ENCODE measurements at regions not wholly inside any gene's neighbourhood (a gene's known extent, or its start where the extent isn't known, plus 50 kb on each side); places are given as distances from the start of the nearest gene placed in this dataset.
"Not testable (repeated sequence)": the region's sequence is repeated elsewhere in the genome, so short reads cannot be mapped to it uniquely, and the experiment has no call there.

DNA sequence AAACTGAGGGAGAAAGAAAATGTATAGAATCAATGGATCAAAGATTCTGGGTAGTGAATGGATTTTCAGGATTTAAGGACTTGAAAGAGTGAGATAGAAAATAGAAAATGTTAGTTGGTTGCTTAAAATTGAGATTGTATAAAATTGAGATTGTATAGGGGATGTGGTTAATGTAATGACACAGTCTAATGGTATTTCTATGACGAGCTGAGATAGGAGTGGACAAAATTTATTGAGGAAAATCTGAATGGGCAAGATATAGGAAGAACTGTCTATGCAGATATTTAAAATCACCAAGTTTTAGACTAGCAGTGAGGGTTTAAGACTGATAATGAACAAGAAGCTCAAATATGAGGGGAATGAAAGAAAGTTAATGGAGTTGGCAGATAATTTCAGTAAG, 406.6 kb downstream of the NYAP2 start:
- TF ChIP-seq, protein P1, sequence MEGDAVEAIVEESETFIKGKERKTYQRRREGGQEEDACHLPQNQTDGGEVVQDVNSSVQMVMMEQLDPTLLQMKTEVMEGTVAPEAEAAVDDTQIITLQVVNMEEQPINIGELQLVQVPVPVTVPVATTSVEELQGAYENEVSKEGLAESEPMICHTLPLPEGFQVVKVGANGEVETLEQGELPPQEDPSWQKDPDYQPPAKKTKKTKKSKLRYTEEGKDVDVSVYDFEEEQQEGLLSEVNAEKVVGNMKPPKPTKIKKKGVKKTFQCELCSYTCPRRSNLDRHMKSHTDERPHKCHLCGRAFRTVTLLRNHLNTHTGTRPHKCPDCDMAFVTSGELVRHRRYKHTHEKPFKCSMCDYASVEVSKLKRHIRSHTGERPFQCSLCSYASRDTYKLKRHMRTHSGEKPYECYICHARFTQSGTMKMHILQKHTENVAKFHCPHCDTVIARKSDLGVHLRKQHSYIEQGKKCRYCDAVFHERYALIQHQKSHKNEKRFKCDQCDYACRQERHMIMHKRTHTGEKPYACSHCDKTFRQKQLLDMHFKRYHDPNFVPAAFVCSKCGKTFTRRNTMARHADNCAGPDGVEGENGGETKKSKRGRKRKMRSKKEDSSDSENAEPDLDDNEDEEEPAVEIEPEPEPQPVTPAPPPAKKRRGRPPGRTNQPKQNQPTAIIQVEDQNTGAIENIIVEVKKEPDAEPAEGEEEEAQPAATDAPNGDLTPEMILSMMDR (IDR thresholded peaks at IDR 0.05) = no peak
- no peak overlapping the region for H3K27ac ChIP-seq
- no peaks in the 10 kb centered on the region for H3K36me3 ChIP-seq
- WGBS, 2 donors = 57 to 64% methylated on average over 1 of the region's 1 CpG
- ATAC-seq (no peak), DNase-seq (no peak)
- H3K4me1 ChIP-seq = no peaks in the 10 kb centered on the region
- intact Hi-C loops (cut with DNase I) = no loop called here
- H3K9me3 ChIP-seq = no peaks in the 10 kb centered on the region
- H3K4me3 ChIP-seq = no peak overlapping the region
- H3K27me3 ChIP-seq = no peaks in the 10 kb centered on the region

DNA sequence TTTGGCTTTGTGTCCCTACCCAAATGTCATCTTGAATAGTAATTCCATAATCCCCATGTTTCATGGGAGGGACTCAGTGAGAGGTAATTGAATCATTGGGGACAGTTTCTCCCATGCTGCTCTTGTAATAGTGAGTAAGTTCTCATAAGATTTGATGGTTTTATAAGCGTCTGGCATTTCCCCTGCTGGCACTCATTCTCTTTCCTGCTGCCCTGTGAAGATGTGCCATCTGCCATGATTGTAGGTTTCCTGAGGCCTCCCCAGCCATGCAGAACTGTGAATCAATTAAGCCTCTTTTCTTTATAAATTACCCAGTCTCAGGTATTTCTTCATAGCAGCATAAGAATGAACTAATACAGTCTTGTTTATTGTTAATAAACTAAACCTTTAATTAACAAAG, 402.6 kb downstream of the NYAP2 start:
- ATAC-seq, H3K9me3 ChIP-seq, H3K4me3 ChIP-seq, H3K36me3 ChIP-seq, DNase-seq, H3K4me1 ChIP-seq, H3K27me3 ChIP-seq, H3K27ac ChIP-seq: not testable (repeated sequence)
- intact Hi-C loops (cut with DNase I) = loop anchor here in 1 of 10 donors (5.0 kb wide), 1 partner anchor 110 kb away; no protein-coding TSS in a partner anchor
- WGBS, 2 donors = 76 to 88% methylated on average over 1 of the region's 1 CpG

DNA sequence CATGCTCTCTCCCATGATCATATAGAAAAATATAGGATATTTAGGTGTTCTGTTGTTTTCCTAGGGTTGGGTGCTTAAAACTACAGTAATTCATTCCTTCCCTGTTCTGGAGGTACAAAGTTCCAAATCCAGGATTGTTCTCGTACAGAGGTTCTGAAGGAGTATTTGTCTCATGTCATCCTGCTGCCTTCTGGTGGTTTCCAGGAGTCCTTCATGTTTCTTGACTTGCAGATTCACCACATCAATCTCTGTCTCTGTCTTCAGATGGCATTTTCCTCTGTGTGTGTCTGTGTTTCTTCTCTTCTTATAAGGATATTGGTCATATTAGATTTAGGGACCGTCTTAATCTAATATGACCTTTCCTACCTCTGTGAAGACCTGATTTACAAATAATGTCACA, 397.9 kb downstream of the NYAP2 start:
- intact Hi-C loops (cut with DNase I) = loop anchor here in 1 of 10 donors (5.0 kb wide), 1 partner anchor 125 kb away; no protein-coding TSS in a partner anchor

DNA sequence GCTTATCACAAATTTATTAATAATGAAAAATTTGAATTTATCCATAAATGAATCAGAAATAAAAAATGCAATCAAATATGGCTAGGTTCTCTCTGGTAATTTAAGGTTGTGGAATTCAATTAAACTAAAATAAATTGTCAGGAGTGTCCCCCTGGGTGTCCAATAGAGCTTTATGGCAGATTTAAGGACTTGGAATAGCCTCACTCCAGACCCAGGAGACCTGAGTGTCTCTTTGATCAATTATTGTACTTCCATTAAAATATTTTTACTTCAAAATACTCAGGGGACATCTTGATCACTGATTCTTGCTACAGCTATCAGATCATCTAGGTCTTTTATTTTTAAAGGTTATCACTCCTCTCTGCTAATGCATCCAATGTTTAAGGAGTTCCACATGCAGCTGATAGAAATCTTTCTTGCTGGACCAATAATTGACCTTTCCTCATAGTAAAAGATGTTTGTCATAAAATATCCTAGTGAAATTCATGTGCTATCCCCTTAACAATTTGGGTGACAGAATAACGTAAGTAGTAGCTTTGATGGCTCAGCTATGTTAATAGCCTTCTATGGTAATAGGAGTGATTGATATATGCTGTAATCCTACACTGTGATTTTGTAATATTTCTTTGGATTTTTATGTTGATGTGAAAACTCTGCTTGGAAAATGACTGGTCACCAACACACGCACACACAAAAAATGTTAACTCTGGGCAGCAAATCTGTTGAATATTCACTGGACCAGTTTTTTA, 395.3 kb downstream of the NYAP2 start:
- TF ChIP-seq, protein P1 (IDR thresholded peaks at IDR 0.05) = no peak
- ATAC-seq = no peak
- Histone ChIP-seq H3K36me3 (no peaks in the 10 kb centered on the region), H3K9me3 (no peaks in the 10 kb centered on the region), H3K27ac (no peak overlapping the region), H3K27me3 (no peaks in the 10 kb centered on the region), H3K4me1 (no peaks in the 10 kb centered on the region), H3K4me3 (no peak overlapping the region)
- WGBS, 2 donors = 84 to 88% methylated on average over 2 of the region's 2 CpGs
- DNase-seq = no peak
- intact Hi-C loops (cut with DNase I) = loop anchor here in 1 of 10 donors (5.0 kb wide), 1 partner anchor 123 kb away; no protein-coding TSS in a partner anchor

More for the DNA sequence above, 397.9 kb downstream of the NYAP2 start:
- TF ChIP-seq, protein P1 (IDR thresholded peaks at IDR 0.05) = peak in 5 of 9 donors; percentile 18 to 44 (median 38)
- Histone ChIP-seq H3K27me3 (peaks cover 0 to 4% (median 0%) of the 10 kb centered on the region in 7 donors), H3K4me3 (no peak overlapping the region), H3K27ac (no peak overlapping the region), H3K9me3 (no peaks in the 10 kb centered on the region), H3K4me1 (no peaks in the 10 kb centered on the region), H3K36me3 (no peaks in the 10 kb centered on the region)
- ATAC-seq (no peak), DNase-seq (no peak)
- WGBS, 2 donors = 64 to 77% methylated on average over 2 of the region's 2 CpGs
